WTC11 (cell line): ENCODE measurements at regions not wholly inside any gene's neighbourhood (a gene's known extent, or its start where the extent isn't known, plus 50 kb on each side); places are given as distances from the start of the nearest gene placed in this dataset.

Source experiments
- CBFB ChIP-seq: sonication (generic); formaldehyde crosslinking; IDR thresholded peaks from 2 replicates; pipeline ENCODE4 v1.8.1; 2022; ENCODE audit warnings: mild to moderate bottlenecking, low read depth, missing genetic modification reagents
- FOXK1 ChIP-seq: sonication (generic); formaldehyde crosslinking; IDR thresholded peaks from 2 replicates; pipeline ENCODE4 v1.8.0; 2022; ENCODE audit warnings: mild to moderate bottlenecking, moderate library complexity, missing genetic modification reagents
- JUN ChIP-seq: sonication (generic); formaldehyde crosslinking; IDR thresholded peaks from 2 replicates; pipeline ENCODE4 v1.8.0; 2023; ENCODE audit warnings: mild to moderate bottlenecking, missing genetic modification reagents
- TCF7 ChIP-seq: sonication (generic); formaldehyde crosslinking; IDR thresholded peaks from 2 replicates; pipeline ENCODE4 v1.8.0; 2022; ENCODE audit warnings: mild to moderate bottlenecking, low read depth, missing genetic modification reagents, moderate library complexity
- TF ChIP-seq, protein P1 (sequence below): fragments of 200-600 bp; IDR thresholded peaks from 2 replicates; pipeline ENCODE4 v1.8.0; 2022; ENCODE audit warnings: antibody characterized with exemption
- TF ChIP-seq, protein P2 (sequence below): sonication (generic); formaldehyde crosslinking; IDR thresholded peaks from 2 replicates; pipeline ENCODE4 v1.8.0; 2022; ENCODE audit warnings: mild to moderate bottlenecking, missing genetic modification reagents
- TF ChIP-seq, protein P3 (sequence below): sonication (generic); formaldehyde crosslinking; IDR thresholded peaks from 2 replicates; pipeline ENCODE4 v1.8.1; 2022; ENCODE audit warnings: mild to moderate bottlenecking, missing genetic modification reagents, moderate library complexity, borderline replicate concordance
- TF ChIP-seq, protein P4 (sequence below): sonication (generic); formaldehyde crosslinking; IDR thresholded peaks from 2 replicates; pipeline ENCODE4 v1.8.1; 2022; ENCODE audit warnings: low read depth, mild to moderate bottlenecking, moderate library complexity, missing genetic modification reagents, borderline replicate concordance

DNA sequence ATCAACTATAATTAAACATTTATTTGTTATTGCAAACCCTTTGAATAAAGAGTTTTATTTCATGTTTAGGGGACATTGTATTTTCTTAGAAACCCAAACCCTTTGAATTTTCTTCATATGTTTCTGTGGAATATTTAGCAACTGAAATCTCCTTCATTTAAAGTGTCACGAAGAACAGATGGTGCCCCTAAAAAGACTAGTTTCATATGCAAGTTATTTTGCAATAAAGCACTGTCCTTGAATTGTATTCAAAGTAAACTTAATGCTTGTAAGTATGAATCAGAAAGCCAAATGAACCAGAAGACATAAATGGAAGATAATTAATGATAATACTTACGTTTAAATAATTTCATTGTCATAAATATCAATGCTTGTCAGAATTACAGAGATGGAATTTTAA lies 151.9 kb upstream of the CWC22 start:
- TF ChIP-seq, protein P1, sequence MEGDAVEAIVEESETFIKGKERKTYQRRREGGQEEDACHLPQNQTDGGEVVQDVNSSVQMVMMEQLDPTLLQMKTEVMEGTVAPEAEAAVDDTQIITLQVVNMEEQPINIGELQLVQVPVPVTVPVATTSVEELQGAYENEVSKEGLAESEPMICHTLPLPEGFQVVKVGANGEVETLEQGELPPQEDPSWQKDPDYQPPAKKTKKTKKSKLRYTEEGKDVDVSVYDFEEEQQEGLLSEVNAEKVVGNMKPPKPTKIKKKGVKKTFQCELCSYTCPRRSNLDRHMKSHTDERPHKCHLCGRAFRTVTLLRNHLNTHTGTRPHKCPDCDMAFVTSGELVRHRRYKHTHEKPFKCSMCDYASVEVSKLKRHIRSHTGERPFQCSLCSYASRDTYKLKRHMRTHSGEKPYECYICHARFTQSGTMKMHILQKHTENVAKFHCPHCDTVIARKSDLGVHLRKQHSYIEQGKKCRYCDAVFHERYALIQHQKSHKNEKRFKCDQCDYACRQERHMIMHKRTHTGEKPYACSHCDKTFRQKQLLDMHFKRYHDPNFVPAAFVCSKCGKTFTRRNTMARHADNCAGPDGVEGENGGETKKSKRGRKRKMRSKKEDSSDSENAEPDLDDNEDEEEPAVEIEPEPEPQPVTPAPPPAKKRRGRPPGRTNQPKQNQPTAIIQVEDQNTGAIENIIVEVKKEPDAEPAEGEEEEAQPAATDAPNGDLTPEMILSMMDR: no peak
- TF ChIP-seq, protein P2, sequence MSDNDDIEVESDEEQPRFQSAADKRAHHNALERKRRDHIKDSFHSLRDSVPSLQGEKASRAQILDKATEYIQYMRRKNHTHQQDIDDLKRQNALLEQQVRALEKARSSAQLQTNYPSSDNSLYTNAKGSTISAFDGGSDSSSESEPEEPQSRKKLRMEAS (CRISPR knock-in tag): no peak
- TF ChIP-seq CBFB (CRISPR knock-in tag): no peak
- TF ChIP-seq, protein P3, sequence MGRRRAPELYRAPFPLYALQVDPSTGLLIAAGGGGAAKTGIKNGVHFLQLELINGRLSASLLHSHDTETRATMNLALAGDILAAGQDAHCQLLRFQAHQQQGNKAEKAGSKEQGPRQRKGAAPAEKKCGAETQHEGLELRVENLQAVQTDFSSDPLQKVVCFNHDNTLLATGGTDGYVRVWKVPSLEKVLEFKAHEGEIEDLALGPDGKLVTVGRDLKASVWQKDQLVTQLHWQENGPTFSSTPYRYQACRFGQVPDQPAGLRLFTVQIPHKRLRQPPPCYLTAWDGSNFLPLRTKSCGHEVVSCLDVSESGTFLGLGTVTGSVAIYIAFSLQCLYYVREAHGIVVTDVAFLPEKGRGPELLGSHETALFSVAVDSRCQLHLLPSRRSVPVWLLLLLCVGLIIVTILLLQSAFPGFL (CRISPR knock-in tag): no peak
- TF ChIP-seq FOXK1 (CRISPR knock-in tag): no peak
- no peak for TF ChIP-seq TCF7 (CRISPR knock-in tag)
- TF ChIP-seq, protein P4, sequence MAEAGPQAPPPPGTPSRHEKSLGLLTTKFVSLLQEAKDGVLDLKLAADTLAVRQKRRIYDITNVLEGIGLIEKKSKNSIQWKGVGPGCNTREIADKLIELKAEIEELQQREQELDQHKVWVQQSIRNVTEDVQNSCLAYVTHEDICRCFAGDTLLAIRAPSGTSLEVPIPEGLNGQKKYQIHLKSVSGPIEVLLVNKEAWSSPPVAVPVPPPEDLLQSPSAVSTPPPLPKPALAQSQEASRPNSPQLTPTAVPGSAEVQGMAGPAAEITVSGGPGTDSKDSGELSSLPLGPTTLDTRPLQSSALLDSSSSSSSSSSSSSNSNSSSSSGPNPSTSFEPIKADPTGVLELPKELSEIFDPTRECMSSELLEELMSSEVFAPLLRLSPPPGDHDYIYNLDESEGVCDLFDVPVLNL (CRISPR knock-in tag): no peak
- TF ChIP-seq JUN (CRISPR knock-in tag): no peak
